VCaP (cell line): ENCODE measurements at regions not wholly inside any gene's neighbourhood (a gene's known extent, or its start where the extent isn't known, plus 50 kb on each side); places are given as distances from the start of the nearest gene placed in this dataset.
"Not testable (repeated sequence)": the region's sequence is repeated elsewhere in the genome, so short reads cannot be mapped to it uniquely, and the experiment has no call there.

Source experiments
- H3K27ac ChIP-seq: fragments of 450-650 bp; 2 replicates; pipeline ENCODE4 v1.5.1; 2017
- TF ChIP-seq, protein P1 (sequence below): fragments of 450-650 bp; conservative IDR thresholded peaks from 2 replicates; pipeline ENCODE4 v1.5.1; 2017; ENCODE audit warnings: mild to moderate bottlenecking, moderate library complexity

DNA sequence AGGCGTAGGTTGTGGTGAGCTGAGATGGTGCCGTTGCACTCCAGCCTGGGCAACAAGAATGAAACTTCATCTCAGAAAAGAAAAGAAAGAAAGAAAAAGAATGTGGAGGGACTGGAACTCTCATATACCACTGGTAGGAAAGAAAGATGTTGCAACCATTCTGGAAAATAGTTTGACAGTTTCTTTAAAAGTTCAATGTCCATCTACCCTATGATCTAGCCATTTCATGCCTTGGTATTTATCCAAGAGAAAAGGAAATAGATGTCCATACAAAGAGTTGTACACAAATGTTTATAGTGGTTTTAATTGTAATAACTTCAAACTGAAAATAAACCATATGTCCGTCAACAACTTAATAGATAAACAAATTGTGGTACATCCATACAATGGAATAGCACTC, 190.1 kb upstream of the ZNF217 start:
- H3K27ac ChIP-seq: no peak overlapping the region; the same call in 1 of the 2 replicates
- TF ChIP-seq, protein P1, sequence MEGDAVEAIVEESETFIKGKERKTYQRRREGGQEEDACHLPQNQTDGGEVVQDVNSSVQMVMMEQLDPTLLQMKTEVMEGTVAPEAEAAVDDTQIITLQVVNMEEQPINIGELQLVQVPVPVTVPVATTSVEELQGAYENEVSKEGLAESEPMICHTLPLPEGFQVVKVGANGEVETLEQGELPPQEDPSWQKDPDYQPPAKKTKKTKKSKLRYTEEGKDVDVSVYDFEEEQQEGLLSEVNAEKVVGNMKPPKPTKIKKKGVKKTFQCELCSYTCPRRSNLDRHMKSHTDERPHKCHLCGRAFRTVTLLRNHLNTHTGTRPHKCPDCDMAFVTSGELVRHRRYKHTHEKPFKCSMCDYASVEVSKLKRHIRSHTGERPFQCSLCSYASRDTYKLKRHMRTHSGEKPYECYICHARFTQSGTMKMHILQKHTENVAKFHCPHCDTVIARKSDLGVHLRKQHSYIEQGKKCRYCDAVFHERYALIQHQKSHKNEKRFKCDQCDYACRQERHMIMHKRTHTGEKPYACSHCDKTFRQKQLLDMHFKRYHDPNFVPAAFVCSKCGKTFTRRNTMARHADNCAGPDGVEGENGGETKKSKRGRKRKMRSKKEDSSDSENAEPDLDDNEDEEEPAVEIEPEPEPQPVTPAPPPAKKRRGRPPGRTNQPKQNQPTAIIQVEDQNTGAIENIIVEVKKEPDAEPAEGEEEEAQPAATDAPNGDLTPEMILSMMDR: no peak

DNA sequence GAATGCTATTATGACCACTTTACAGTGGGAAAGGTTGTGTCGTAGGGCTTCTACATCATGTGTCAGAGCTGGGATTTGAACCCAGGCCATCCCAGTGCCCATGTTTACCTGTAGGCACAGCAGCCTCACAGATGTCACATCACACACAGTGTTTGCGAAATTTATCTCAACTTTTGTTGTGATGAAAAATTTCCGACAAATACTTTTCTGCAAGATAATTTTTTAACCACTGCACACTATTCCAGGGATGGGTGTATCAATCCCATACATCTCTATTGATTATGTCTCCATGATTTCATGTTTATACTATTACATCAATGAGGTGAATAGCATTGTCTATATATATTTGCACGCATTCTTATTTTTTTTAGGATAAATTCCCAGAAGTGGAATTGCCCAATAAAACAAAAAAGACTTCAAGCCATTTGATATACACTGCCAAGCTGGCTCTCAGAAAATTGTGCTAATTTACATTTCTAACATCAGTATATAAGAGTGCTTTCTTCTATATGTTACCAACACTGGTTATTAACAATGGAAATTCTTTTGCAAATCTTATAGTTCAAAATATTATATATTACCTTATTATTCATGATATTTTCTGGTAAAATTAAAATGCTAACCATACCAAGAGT, 189.1 kb upstream of the ZNF217 start:
- TF ChIP-seq, protein P1: no peak
- H3K27ac ChIP-seq: no peak overlapping the region

DNA sequence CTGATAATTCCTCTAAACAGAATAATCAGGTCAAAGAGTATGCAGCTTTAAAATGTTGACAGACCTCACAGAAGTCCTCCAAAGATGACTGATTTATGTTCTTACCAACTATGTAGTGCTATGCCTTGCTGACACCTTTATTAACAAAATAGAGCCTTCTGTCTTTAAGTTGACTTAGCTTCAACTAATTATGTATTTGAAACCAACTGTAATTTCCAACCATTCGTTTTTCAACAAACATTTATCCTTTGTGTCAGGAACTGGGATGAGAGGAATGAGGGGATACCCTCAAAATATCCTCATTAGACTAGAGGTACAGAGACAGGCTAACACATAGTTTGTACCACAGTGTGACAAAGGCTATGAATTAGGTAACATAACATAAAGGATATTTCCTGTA, 186.2 kb upstream of the ZNF217 start:
- no peak overlapping the region for H3K27ac ChIP-seq
- TF ChIP-seq, protein P1: no peak

DNA sequence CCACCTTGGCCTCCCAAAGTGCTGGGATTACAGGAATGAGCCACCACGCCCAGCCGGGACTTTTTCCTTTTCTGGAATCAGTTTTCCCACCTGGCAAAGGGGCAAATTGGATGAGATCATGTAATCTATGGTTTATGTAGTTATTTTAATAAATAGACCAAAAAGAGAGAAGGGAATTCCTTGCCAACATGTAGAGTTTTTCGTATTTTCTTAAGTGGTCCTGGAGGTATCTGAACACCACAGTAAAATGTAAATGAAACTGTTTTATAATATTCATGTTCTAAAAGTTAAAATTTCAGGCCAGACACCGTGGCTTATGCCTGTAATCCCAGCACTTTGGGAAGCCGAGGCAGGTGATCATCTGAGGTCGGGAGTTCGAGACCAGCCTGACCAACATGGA, 185.1 kb upstream of the ZNF217 start:
- H3K27ac ChIP-seq: no peak overlapping the region
- TF ChIP-seq, protein P1: no peak

DNA sequence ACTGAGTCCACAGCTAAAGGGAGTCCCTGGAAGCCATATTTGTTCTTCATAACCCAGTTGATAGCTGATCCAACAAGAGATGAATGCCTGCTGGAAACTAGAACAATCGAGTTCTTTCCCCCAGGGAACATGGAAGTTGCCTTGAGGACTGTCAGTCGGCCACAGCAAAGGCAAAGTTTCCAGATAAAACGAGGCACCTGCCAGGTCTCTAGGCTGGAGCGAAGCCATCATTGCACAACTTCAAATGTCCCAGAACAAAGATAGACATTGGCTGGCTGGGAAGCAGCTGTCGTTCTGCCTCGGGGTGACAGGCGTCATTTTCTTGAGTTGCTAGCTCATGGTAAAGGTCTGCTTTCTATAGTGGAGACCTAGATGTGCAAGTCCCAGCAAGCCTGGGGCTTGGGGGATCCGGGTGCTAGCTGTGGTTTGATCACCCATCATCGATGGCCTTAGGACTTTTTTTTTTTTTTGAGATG, 184.4 kb upstream of the ZNF217 start:
- TF ChIP-seq, protein P1: no peak
- no peak overlapping the region for H3K27ac ChIP-seq

DNA sequence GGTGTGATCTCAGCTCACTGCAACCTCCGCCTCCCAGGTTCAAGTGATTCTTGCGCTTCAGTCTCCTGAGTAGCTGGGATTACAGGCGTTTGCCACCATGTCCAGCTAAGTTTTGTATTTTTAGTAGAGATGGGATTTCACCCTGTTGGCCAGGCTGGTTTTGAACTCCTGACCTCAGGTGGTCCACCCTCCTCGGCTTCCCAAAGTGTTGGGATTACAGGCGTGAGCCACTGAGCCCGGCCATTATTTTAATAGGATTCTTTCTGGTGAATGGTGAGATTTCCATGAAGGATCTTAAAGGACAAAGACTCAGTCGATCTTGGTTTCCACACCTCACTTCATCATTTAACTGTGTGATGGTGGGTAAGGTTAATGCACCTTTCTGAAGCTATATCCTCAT, 183.8 kb upstream of the ZNF217 start:
- not testable (repeated sequence) for H3K27ac ChIP-seq

DNA sequence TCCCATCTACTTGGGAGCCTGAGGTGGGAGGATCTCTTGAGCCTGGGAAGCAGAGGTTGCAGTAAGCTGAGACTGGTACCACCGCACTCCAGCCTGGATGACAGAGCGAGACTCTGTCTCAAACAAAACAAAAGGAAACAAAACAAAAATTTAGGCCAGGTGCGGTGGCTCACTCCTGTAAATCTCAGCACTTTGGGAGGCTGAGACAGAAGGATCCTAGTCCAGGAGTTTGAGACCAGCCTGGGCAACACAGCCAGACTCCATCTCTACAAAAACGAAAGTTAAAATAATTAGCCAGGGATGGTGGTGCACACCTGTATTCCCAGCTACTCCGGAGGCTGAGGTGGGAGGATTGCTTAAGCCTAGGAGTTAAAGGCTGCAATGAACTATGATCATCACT, 183.2 kb upstream of the ZNF217 start:
- H3K27ac ChIP-seq: no peak overlapping the region
- TF ChIP-seq, protein P1: no peak

DNA sequence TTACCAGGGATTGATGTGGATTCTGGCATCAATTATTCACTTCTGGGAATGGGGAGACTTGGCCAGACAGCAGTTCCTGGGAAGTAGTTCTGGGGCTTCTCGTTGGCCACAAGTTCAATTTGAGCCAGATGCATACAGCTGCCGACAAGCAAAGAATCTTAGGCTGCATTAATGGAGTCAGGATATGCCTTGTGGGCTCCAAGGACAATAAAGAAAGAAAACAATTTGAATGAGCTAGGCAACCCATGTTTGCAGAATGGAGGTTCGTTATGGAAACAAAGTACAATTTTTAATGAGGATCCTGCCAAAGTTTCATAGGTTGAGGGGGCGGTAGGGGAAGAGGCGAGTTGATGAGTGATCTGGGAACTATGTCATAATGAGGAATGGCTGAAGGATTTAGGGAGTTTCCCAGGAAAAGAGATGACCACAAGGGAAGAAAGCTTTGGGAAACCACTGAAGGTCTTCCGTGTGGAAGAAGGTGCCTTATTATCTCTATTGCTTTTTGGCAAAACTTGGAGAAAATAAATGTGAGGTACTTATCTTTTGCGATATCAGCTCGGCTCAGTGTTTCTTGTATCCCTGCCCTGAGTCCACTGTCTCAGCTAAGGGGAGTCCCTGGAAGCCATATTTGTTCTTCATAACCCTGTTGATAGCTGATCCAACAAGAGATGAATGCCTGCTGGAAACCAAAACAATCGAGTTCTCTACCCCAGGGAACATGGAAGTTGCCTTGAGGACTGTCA, 181.0 kb upstream of the ZNF217 start:
- H3K27ac ChIP-seq: 0 out of 2 replicates have a peak overlapping the region, but pooled peaks have one; percentile 40
- TF ChIP-seq, protein P1: no peak
